ENCODE measurements at regions not wholly inside any gene's neighbourhood (a gene's known extent, or its start where the extent isn't known, plus 50 kb on each side); places are given as distances from the start of the nearest gene placed in this dataset.
A peak's percentile ranks its signal among the peaks of the same experiment; 100 is the strongest.

GRCh38 chr5:133783481-133783880 is 171.1 kb upstream of the FSTL4 start:
- peak; percentile 7 for DNase-seq (ENCODE audit: low read depth, low spot score)
- TF ChIP-seq, protein P1, sequence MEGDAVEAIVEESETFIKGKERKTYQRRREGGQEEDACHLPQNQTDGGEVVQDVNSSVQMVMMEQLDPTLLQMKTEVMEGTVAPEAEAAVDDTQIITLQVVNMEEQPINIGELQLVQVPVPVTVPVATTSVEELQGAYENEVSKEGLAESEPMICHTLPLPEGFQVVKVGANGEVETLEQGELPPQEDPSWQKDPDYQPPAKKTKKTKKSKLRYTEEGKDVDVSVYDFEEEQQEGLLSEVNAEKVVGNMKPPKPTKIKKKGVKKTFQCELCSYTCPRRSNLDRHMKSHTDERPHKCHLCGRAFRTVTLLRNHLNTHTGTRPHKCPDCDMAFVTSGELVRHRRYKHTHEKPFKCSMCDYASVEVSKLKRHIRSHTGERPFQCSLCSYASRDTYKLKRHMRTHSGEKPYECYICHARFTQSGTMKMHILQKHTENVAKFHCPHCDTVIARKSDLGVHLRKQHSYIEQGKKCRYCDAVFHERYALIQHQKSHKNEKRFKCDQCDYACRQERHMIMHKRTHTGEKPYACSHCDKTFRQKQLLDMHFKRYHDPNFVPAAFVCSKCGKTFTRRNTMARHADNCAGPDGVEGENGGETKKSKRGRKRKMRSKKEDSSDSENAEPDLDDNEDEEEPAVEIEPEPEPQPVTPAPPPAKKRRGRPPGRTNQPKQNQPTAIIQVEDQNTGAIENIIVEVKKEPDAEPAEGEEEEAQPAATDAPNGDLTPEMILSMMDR (IDR thresholded peaks at IDR 0.05; ENCODE audit: insufficient read depth, low read length, missing control alignments) = no peak
- POLR2A ChIA-PET = interaction anchor here (0.8 kb wide), 1 partner anchor 15 kb away, joined by 3 read pairs; no protein-coding TSS in a partner anchor
- CTCF ChIA-PET = no interaction called here
- H3K4me3 ChIP-seq (ENCODE audit: low read depth, low read length) = no peak overlapping the region

- TF ChIP-seq, protein P1 (IDR thresholded peaks at IDR 0.05; ENCODE audit: insufficient read depth, low read length, missing control alignments) = no peak
- DNase-seq (ENCODE audit: low read depth, low spot score) = no peak
- ChIA-PET CTCF (no interaction called here), POLR2A (interaction anchor here (0.5 kb wide), 1 partner anchor 703 kb away, joined by 3 read pairs; no protein-coding TSS in a partner anchor)
- H3K4me3 ChIP-seq (ENCODE audit: low read depth, low read length) = no peak overlapping the region
These were observed 170.4 kb upstream of the FSTL4 start for GRCh38 chr5:133782736-133783135.

DNA sequence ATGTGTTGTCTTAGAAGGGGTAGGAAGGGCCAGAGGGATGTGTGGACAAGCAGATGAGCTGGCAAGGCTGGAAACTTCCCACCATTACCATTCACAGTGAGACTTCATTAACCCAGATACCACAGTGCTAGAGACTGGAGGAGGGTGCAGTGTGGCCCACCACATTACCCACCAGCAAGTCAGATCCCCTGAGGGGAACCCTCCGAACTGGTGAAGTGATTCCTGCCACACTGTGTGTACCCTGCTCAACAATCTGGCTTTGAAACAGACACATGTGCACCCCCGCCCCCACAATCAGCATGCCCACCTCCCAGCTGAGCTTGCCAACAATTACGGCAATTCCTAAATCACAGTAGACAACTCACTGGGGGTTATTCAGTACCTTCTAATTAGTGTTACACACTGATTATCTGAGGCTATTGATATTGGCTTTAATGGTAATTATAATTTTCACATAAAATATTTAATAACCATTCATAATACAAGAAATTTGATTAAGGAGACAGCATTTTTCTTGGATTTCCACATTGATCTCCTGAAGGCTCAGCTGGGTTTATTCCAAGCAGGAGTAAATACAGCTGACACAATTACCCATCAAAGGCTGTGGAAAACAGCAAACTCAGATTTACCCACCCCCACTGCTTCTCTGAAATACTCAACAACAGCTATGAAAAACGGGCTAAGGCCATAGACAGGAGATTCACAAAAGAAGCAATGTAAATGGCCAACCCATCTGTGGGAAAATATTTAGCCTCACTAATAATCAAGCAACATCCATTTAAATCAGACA is 169.3 kb upstream of the FSTL4 start:
- CTCF ChIA-PET = interaction anchor here (0.7 kb wide), 1 partner anchor 27 kb away, joined by 3 read pairs; no protein-coding TSS in a partner anchor
- H3K4me3 ChIP-seq (ENCODE audit: low read depth, low read length) = no peak overlapping the region
- TF ChIP-seq, protein P1 (IDR thresholded peaks at IDR 0.05; ENCODE audit: insufficient read depth, low read length, missing control alignments) = no peak
- POLR2A ChIA-PET = no interaction called here
- no peak for DNase-seq (ENCODE audit: low read depth, low spot score)

- CTCF ChIA-PET = no interaction called here
- POLR2A ChIA-PET = no interaction called here
- no peak overlapping the region for H3K4me3 ChIP-seq (ENCODE audit: low read depth, low read length)
- TF ChIP-seq, protein P1 (IDR thresholded peaks at IDR 0.05; ENCODE audit: insufficient read depth, low read length, missing control alignments) = no peak
- DNase-seq (ENCODE audit: low read depth, low spot score) = no peak
These were observed 168.4 kb upstream of the FSTL4 start for GRCh38 chr5:133780619-133781280.

DNA sequence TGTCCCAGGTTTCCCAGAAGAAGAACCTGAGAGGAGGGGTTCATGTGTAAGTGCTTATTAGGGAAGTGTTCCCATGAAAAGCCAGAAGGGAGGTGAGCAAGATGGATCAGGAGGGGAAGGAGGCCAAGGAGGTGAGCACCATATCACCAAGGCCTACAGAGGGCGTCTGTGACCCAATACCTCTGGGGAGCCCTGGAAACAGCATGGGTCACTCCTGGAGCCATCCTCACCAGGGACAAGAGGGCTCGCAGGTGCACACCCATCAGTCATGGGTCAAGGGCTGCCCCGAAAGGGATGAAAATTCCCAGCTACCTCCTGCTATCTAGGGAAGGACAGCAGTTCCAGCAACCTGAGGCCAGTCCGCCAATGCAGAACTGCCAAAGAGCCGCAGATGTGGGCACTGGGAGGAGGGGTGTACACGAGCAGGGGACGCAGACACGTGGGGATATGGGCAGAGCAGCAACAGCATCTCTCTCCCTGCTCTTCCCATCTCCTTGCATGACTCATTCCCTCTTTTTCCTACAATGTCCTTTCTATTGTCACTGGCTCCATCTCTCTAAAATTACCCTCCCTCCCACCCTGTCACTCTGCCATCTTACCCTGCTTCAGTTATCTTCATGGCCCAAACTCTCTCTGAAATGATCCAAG is 167.6 kb upstream of the FSTL4 start:
- DNase-seq (ENCODE audit: low read depth, low spot score) = no peak
- ChIA-PET POLR2A (no interaction called here), CTCF (no interaction called here)
- H3K4me3 ChIP-seq (ENCODE audit: low read depth, low read length) = no peak overlapping the region
- TF ChIP-seq, protein P1 (IDR thresholded peaks at IDR 0.05; ENCODE audit: insufficient read depth, low read length, missing control alignments) = no peak

DNA sequence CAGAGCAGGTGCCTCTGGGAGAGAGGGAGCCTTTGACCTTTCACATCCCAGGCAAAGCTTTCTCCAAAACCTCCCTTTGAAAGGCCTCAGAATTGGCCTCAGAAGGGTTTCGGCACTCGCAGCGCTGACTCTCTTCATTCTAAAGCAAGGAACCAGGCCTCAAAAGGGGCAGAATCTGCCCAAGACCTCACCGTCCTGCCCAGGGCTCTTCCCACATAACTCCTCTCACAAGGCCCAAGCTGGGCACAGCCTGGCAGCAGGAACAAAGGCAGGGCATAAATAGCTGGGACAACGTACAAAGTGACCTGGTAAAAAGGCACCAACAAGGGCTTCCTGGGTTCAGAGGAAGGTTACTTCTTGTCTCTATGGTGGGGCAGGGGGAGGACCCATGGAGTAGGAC is 166.3 kb upstream of the FSTL4 start:
- ChIA-PET POLR2A (no interaction called here), CTCF (interaction anchor here (0.7 kb wide), 1 partner anchor 90 kb away, joined by 3 read pairs; no protein-coding TSS in a partner anchor)

More for the DNA sequence above, 166.3 kb upstream of the FSTL4 start:
- DNase-seq (ENCODE audit: low read depth, low spot score) = no peak
- no peak overlapping the region for H3K4me3 ChIP-seq (ENCODE audit: low read depth, low read length)
- TF ChIP-seq, protein P1 (IDR thresholded peaks at IDR 0.05; ENCODE audit: insufficient read depth, low read length, missing control alignments) = no peak
